Coronary artery (tissue), 2 donors: ENCODE measurements at regions not wholly inside any gene's neighbourhood (a gene's known extent, or its start where the extent isn't known, plus 50 kb on each side); places are given as distances from the start of the nearest gene placed in this dataset.

Experiments
- DNase-seq: peaks from one replicate; pipeline ENCODE4 v3.0.0-alpha.2; 2017; ENCODE audit warnings: low spot score
- H3K27ac ChIP-seq, 2 donors: fragments of 200-600 bp; sonication (generic); one replicate each; pipeline ENCODE4 v1.5.1; 2016 to 2019
- H3K4me3 ChIP-seq: fragments of 200-600 bp; sonication (generic); 2 replicates; pipeline ENCODE4 v1.5.1; 2016; ENCODE audit warnings: mild to moderate bottlenecking, moderate library complexity
- CTCF ChIP-seq: fragments of 200-600 bp; sonication (generic); IDR thresholded peaks from one replicate; pipeline ENCODE4 v1.5.1; 2019; ENCODE audit warnings: antibody characterized with exemption

GRCh38 chr10:1858547-1858946, 121.2 kb upstream of the ADARB2 start:
- no peak for DNase-seq
- Histone ChIP-seq H3K4me3 (no peak overlapping the region), H3K27ac (no peak overlapping the region)
- TF ChIP-seq CTCF, result no peak

- TF ChIP-seq CTCF, result no peak
- no peak for DNase-seq
- Histone ChIP-seq H3K27ac (no peak overlapping the region), H3K4me3 (no peak overlapping the region)
Observed at GRCh38 chr10:1858048-1858447, 120.7 kb upstream of the ADARB2 start.

GRCh38 chr10:1855911-1856310, 118.6 kb upstream of the ADARB2 start:
- no peak overlapping the region for H3K4me3 ChIP-seq
- DNase-seq, result no peak
- H3K27ac ChIP-seq, result no peak overlapping the region
- TF ChIP-seq CTCF, result no peak

- Histone ChIP-seq H3K27ac (no peak overlapping the region), H3K4me3 (no peak overlapping the region)
- no peak for TF ChIP-seq CTCF
- no peak for DNase-seq
Observed at GRCh38 chr10:1854271-1854670, 116.9 kb upstream of the ADARB2 start.

- Histone ChIP-seq H3K27ac (no peak overlapping the region), H3K4me3 (no peak overlapping the region)
- DNase-seq, result no peak
- no peak for TF ChIP-seq CTCF
Observed at GRCh38 chr10:1853801-1854200, 116.5 kb upstream of the ADARB2 start.

GRCh38 chr10:1852841-1853240, 115.5 kb upstream of the ADARB2 start:
- Histone ChIP-seq H3K27ac (no peak overlapping the region), H3K4me3 (no peak overlapping the region)
- DNase-seq, result no peak
- no peak for TF ChIP-seq CTCF

- TF ChIP-seq CTCF, result no peak
- H3K27ac ChIP-seq, result no peak overlapping the region
- no peak for DNase-seq
- no peak overlapping the region for H3K4me3 ChIP-seq
Observed at GRCh38 chr10:1851762-1852161, 114.4 kb upstream of the ADARB2 start.
